ENCODE measurements at regions not wholly inside any gene's neighbourhood (a gene's known extent, or its start where the extent isn't known, plus 50 kb on each side); places are given as distances from the start of the nearest gene placed in this dataset.

DNA sequence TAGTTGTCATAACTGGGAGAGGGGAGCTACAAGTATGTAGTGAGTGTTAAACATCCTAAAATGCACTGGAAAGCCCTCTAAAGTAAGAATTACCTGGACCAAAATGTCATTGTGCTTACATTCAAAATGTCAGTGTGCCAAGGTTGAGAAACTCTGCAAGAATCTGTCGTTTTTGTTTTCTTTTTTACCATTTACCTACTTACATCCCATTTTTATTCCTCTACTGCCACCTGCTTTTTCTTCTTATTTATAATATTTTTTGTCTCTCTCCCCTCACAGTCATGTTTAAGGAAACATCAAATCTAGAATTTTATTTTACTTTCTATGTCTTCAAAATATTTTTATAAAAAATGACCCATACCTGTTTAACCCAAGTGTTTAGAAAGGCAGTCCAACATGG, 226.4 kb downstream of the PCDH17 start:
- Mint-ChIP-seq H3K27me3 (no peaks in the 10 kb centered on the region), H3K27ac (no peak overlapping the region), H3K4me3 (no peak overlapping the region), H3K36me3 (no peaks in the 10 kb centered on the region), H3K4me1 (no peaks in the 10 kb centered on the region), H3K9me3 (peaks cover 0 to 3% (median 2%) of the 10 kb centered on the region in 3 donors)
- H3K36me3 ChIP-seq (ENCODE audit: control insufficient read depth in 2 of 2, extremely low read depth in 1 of 2, insufficient read depth in 1 of 2, low read length in 1 of 2): no peaks in the 10 kb centered on the region
- CTCF ChIA-PET: no interaction called here
- H3K27me3 ChIP-seq (replicated peaks in 1 of 2; ENCODE audit: control insufficient read depth in 2 of 2, extremely low read depth in 1 of 2, insufficient read depth in 2 of 2, low read length in 1 of 2): no peaks in the 10 kb centered on the region
- H3K4me1 ChIP-seq (ENCODE audit: control insufficient read depth in 1 of 2, extremely low read depth in 1 of 2, insufficient read depth in 2 of 2, low read length in 2 of 2): no peaks in the 10 kb centered on the region
- no peak overlapping the region for H3K4me3 ChIP-seq (ENCODE audit: control insufficient read depth in 1 of 2, extremely low read depth in 1 of 2, low read length in 1 of 2)
- no peak for DNase-seq
- no peak for ATAC-seq (replicated peaks in 1 of 4)
- POLR2A ChIA-PET: no interaction called here
- no peaks in the 10 kb centered on the region for H3K9me3 ChIP-seq
- WGBS (ENCODE audit: insufficient coverage): no CpG with 5 or more reads among the region's 1 CpG
- H3K27ac ChIP-seq (ENCODE audit: low read length): no peak overlapping the region

DNA sequence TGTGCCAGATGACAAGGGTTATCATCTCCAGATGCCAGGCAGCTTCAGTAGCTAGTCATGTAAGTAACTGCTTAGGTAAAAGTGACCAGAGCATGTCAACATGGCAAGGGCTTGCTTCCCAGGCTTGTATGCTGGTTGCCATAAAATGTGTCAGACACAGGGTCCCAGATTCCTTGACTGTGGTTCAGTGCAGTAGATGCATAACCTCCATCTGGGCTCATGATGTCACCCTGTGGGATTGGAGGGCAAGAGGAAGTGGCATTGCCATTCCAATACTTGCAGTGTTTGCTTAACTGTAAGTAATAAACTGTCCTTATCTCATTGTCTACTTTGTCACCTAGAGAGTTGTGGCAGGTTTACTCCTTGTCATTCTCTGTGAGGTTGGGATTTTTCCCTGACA, 226.8 kb downstream of the PCDH17 start:
- Mint-ChIP-seq H3K4me3 (no peak overlapping the region), H3K4me1 (no peaks in the 10 kb centered on the region), H3K27ac (no peak overlapping the region), H3K36me3 (no peaks in the 10 kb centered on the region), H3K9me3 (peaks cover 0 to 3% (median 2%) of the 10 kb centered on the region in 3 donors), H3K27me3 (no peaks in the 10 kb centered on the region)
- ATAC-seq (replicated peaks in 1 of 4) (no peak), DNase-seq (no peak)
- no peak overlapping the region for H3K4me3 ChIP-seq (ENCODE audit: control insufficient read depth in 1 of 2, extremely low read depth in 1 of 2, low read length in 1 of 2)
- POLR2A ChIA-PET: no interaction called here
- H3K4me1 ChIP-seq (ENCODE audit: control insufficient read depth in 1 of 2, extremely low read depth in 1 of 2, insufficient read depth in 2 of 2, low read length in 2 of 2): no peaks in the 10 kb centered on the region
- no peak overlapping the region for H3K27ac ChIP-seq (ENCODE audit: low read length)
- no peaks in the 10 kb centered on the region for H3K9me3 ChIP-seq
- H3K27me3 ChIP-seq (replicated peaks in 1 of 2; ENCODE audit: control insufficient read depth in 2 of 2, extremely low read depth in 1 of 2, insufficient read depth in 2 of 2, low read length in 1 of 2): no peaks in the 10 kb centered on the region
- CTCF ChIA-PET: no interaction called here
- H3K36me3 ChIP-seq (ENCODE audit: control insufficient read depth in 2 of 2, extremely low read depth in 1 of 2, insufficient read depth in 1 of 2, low read length in 1 of 2): no peaks in the 10 kb centered on the region

DNA sequence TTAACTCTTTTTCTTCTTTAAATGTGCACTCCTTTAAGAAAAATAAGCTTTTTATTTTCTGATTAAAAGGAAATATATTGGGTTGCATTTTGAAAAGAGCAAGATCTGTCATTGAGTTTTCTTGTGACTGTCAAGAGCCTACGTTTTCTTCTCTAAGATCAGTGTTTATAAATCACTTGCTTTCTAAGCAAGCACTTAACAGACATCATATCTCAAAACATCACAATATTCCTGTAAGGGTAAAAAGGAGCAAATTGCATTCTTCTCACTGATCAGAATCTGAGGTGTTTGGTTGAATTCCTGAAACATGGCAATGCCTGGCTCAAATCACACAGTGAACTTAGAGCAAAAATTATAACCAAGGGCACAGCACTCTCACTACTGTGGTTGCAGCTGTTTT, 231.3 kb downstream of the PCDH17 start:
- no peaks in the 10 kb centered on the region for H3K36me3 Mint-ChIP-seq
- H3K27ac Mint-ChIP-seq: no peak overlapping the region
- H3K4me3 Mint-ChIP-seq: no peak overlapping the region
- no peaks in the 10 kb centered on the region for H3K4me1 Mint-ChIP-seq
- no peaks in the 10 kb centered on the region for H3K36me3 ChIP-seq (ENCODE audit: control insufficient read depth in 2 of 2, extremely low read depth in 1 of 2, insufficient read depth in 1 of 2, low read length in 1 of 2)
- ATAC-seq (replicated peaks in 1 of 4): no peak
- no CpG with 5 or more reads among the region's 1 CpG for WGBS (ENCODE audit: insufficient coverage)
- no peak overlapping the region for H3K4me3 ChIP-seq (ENCODE audit: control insufficient read depth in 1 of 2, extremely low read depth in 1 of 2, low read length in 1 of 2)
- no peaks in the 10 kb centered on the region for H3K27me3 ChIP-seq (replicated peaks in 1 of 2; ENCODE audit: control insufficient read depth in 2 of 2, extremely low read depth in 1 of 2, insufficient read depth in 2 of 2, low read length in 1 of 2)
- H3K9me3 Mint-ChIP-seq: peaks cover 3 to 12% (median 4%) of the 10 kb centered on the region in 3 donors
- H3K27me3 Mint-ChIP-seq: no peaks in the 10 kb centered on the region
- no peak overlapping the region for H3K27ac ChIP-seq (ENCODE audit: low read length)
- H3K9me3 ChIP-seq: no peaks in the 10 kb centered on the region
- POLR2A ChIA-PET: no interaction called here
- no peak for DNase-seq
- CTCF ChIA-PET: no interaction called here
- no peaks in the 10 kb centered on the region for H3K4me1 ChIP-seq (ENCODE audit: control insufficient read depth in 1 of 2, extremely low read depth in 1 of 2, insufficient read depth in 2 of 2, low read length in 2 of 2)

DNA sequence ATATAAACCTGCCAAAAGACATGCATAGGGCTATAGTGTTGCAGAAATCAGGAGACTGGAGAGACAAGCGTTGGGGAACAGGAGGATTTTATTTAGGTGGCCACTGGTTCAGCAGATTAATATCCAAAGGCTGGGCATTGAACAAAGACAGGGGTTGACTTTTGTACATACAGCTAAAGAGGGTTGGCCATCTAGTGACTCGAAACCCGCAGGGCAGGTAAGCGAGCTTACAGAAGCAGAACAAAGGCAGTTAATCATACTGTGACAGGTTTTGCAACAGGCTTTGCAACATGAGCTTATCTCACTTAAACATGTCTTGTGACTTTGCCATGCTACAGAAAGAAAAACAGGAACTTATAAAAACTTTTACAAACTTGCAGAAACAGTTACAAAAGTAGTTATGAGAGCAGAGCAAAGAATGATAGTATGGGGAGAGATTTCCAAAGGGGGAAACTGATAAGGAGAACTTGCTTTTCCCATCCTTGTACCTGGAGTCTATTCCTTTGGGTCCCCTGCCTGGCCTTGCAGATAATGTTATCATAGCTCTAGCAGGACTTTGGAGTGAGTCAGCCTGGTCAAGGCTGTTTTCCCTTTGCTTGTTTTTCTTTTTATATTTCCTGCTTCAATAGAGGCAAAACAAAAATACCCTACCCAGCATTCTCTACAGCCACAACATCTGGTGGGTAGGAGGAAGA, 234.2 kb downstream of the PCDH17 start:
- no peak overlapping the region for H3K27ac Mint-ChIP-seq
- no peak overlapping the region for H3K4me3 Mint-ChIP-seq
- no peaks in the 10 kb centered on the region for H3K36me3 ChIP-seq (ENCODE audit: control insufficient read depth in 2 of 2, extremely low read depth in 1 of 2, insufficient read depth in 1 of 2, low read length in 1 of 2)
- ChIA-PET CTCF (no interaction called here), POLR2A (no interaction called here)
- no peaks in the 10 kb centered on the region for H3K4me1 ChIP-seq (ENCODE audit: control insufficient read depth in 1 of 2, extremely low read depth in 1 of 2, insufficient read depth in 2 of 2, low read length in 2 of 2)
- H3K4me1 Mint-ChIP-seq: no peaks in the 10 kb centered on the region
- no peak overlapping the region for H3K27ac ChIP-seq (ENCODE audit: low read length)
- H3K9me3 ChIP-seq: no peaks in the 10 kb centered on the region
- H3K36me3 Mint-ChIP-seq: no peaks in the 10 kb centered on the region
- H3K9me3 Mint-ChIP-seq: peaks cover 18 to 22% (median 19%) of the 10 kb centered on the region in 3 donors
- 31% methylated on average over 3 of the region's 4 CpGs for WGBS (ENCODE audit: insufficient coverage)
- H3K4me3 ChIP-seq (ENCODE audit: control insufficient read depth in 1 of 2, extremely low read depth in 1 of 2, low read length in 1 of 2): no peak overlapping the region
- ATAC-seq (replicated peaks in 1 of 4) (no peak), DNase-seq (no peak)
- H3K27me3 Mint-ChIP-seq: no peaks in the 10 kb centered on the region
- H3K27me3 ChIP-seq (replicated peaks in 1 of 2; ENCODE audit: control insufficient read depth in 2 of 2, extremely low read depth in 1 of 2, insufficient read depth in 2 of 2, low read length in 1 of 2): no peaks in the 10 kb centered on the region

DNA sequence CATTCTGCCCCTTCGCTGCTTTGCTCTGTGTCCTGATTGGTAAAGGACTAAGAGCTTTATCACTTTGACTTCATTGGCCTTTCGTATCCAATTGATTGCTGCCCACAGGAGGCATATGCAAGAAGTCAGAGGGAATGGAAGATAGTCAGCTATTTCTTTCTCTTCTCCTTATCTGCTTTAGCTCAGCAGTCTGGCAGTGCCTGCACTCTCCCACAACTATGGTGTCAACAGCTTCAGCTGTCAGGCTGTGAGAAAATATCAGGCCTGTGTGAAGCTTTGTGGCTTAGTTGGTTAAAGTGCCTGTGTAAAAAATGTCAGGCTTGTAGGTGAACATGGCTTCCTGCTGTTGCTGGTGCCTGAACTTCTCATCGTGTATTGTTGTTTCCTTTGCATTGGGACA, 243.0 kb downstream of the PCDH17 start:
- Mint-ChIP-seq H3K4me3 (no peak overlapping the region), H3K9me3 (peaks cover 12 to 23% (median 21%) of the 10 kb centered on the region in 3 donors), H3K27me3 (no peaks in the 10 kb centered on the region), H3K36me3 (no peaks in the 10 kb centered on the region), H3K27ac (no peak overlapping the region), H3K4me1 (no peaks in the 10 kb centered on the region)
- no peak overlapping the region for H3K27ac ChIP-seq (ENCODE audit: low read length)
- ChIA-PET CTCF (no interaction called here), POLR2A (no interaction called here)
- DNase-seq (no peak), ATAC-seq (replicated peaks in 1 of 4) (no peak)
- no peaks in the 10 kb centered on the region for H3K4me1 ChIP-seq (ENCODE audit: control insufficient read depth in 1 of 2, extremely low read depth in 1 of 2, insufficient read depth in 2 of 2, low read length in 2 of 2)
- H3K36me3 ChIP-seq (ENCODE audit: control insufficient read depth in 2 of 2, extremely low read depth in 1 of 2, insufficient read depth in 1 of 2, low read length in 1 of 2): no peaks in the 10 kb centered on the region
- H3K4me3 ChIP-seq (ENCODE audit: control insufficient read depth in 1 of 2, extremely low read depth in 1 of 2, low read length in 1 of 2): no peak overlapping the region
- 29% methylated on average over 1 of the region's 3 CpGs for WGBS (ENCODE audit: insufficient coverage)
- H3K9me3 ChIP-seq: no peaks in the 10 kb centered on the region
- no peaks in the 10 kb centered on the region for H3K27me3 ChIP-seq (replicated peaks in 1 of 2; ENCODE audit: control insufficient read depth in 2 of 2, extremely low read depth in 1 of 2, insufficient read depth in 2 of 2, low read length in 1 of 2)

DNA sequence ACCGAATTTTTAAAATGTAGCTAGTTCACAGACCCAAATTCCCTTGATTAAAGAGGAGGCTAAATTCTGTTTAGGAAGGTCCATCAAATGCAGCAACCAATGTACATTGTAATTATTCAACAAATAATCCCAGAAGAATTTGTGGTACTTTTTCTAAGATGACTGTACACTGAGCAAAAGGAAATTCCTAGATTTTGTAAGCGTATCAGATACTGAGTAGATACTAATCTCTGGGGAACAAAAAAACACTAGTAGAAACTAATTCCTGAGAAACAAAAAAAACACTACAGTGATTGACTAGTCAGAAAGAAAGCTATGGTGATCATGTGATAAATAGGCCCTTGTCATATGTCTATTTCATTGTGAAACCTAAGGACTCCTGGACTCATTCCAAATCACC, 246.1 kb downstream of the PCDH17 start:
- ATAC-seq (replicated peaks in 1 of 4) (no peak), DNase-seq (no peak)
- H3K36me3 ChIP-seq (ENCODE audit: control insufficient read depth in 2 of 2, extremely low read depth in 1 of 2, insufficient read depth in 1 of 2, low read length in 1 of 2): no peaks in the 10 kb centered on the region
- no peak overlapping the region for H3K27ac Mint-ChIP-seq
- no peaks in the 10 kb centered on the region for H3K4me1 ChIP-seq (ENCODE audit: control insufficient read depth in 1 of 2, extremely low read depth in 1 of 2, insufficient read depth in 2 of 2, low read length in 2 of 2)
- H3K9me3 Mint-ChIP-seq: peaks cover 11 to 17% (median 16%) of the 10 kb centered on the region in 3 donors
- no CpG with 5 or more reads among the region's 2 CpGs for whole genome bisulfite sequencing (ENCODE audit: insufficient coverage)
- no peak overlapping the region for H3K4me3 Mint-ChIP-seq
- ChIA-PET CTCF (no interaction called here), POLR2A (no interaction called here)
- no peaks in the 10 kb centered on the region for H3K36me3 Mint-ChIP-seq
- H3K4me3 ChIP-seq (ENCODE audit: control insufficient read depth in 1 of 2, extremely low read depth in 1 of 2, low read length in 1 of 2): no peak overlapping the region
- H3K9me3 ChIP-seq: no peaks in the 10 kb centered on the region
- no peaks in the 10 kb centered on the region for H3K27me3 Mint-ChIP-seq
- H3K27ac ChIP-seq (ENCODE audit: low read length): no peak overlapping the region
- no peaks in the 10 kb centered on the region for H3K27me3 ChIP-seq (replicated peaks in 1 of 2; ENCODE audit: control insufficient read depth in 2 of 2, extremely low read depth in 1 of 2, insufficient read depth in 2 of 2, low read length in 1 of 2)
- H3K4me1 Mint-ChIP-seq: no peaks in the 10 kb centered on the region

DNA sequence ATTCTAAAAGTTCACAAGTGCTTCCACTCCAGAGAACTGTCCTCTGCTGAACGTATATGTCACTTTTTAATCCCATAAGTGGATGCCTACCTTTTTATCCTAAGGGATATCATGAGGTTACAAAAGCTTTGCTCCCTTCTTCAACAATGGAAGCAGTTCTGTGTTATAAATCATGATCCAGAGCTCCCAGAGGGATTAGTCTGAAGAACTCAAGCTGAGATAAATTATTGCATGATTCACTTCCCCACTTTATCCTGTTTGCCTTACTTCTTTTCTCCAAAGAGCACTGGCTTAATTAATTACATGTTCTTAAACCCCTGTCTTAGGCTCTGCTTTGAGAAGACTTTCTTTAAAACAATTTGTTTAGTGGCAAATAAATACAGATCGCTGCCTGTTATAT, 246.7 kb downstream of the PCDH17 start:
- Histone ChIP-seq H3K9me3 (no peaks in the 10 kb centered on the region), H3K36me3 (ENCODE audit: control insufficient read depth in 2 of 2, extremely low read depth in 1 of 2, insufficient read depth in 1 of 2, low read length in 1 of 2) (no peaks in the 10 kb centered on the region), H3K27ac (ENCODE audit: low read length) (no peak overlapping the region), H3K4me3 (ENCODE audit: control insufficient read depth in 1 of 2, extremely low read depth in 1 of 2, low read length in 1 of 2) (no peak overlapping the region), H3K4me1 (ENCODE audit: control insufficient read depth in 1 of 2, extremely low read depth in 1 of 2, insufficient read depth in 2 of 2, low read length in 2 of 2) (no peaks in the 10 kb centered on the region), H3K27me3 (replicated peaks in 1 of 2; ENCODE audit: control insufficient read depth in 2 of 2, extremely low read depth in 1 of 2, insufficient read depth in 2 of 2, low read length in 1 of 2) (no peaks in the 10 kb centered on the region)
- DNase-seq (no peak), ATAC-seq (replicated peaks in 1 of 4) (no peak)
- ChIA-PET POLR2A (no interaction called here), CTCF (no interaction called here)
- Mint-ChIP-seq H3K4me3 (no peak overlapping the region), H3K27me3 (no peaks in the 10 kb centered on the region), H3K36me3 (no peaks in the 10 kb centered on the region), H3K4me1 (no peaks in the 10 kb centered on the region), H3K9me3 (peaks cover 11 to 21% (median 14%) of the 10 kb centered on the region in 3 donors), H3K27ac (no peak overlapping the region)
- WGBS (ENCODE audit: insufficient coverage): 57% methylated on average over 1 of the region's 2 CpGs

Measured in T-cell (primary cell).